GM13976 (cell line): ENCODE measurements at regions not wholly inside any gene's neighbourhood (a gene's known extent, or its start where the extent isn't known, plus 50 kb on each side); places are given as distances from the start of the nearest gene placed in this dataset.

Experiments
- DNase-seq: peaks from one replicate; pipeline ENCODE4 v3.0.0; 2012; ENCODE audit warnings: low spot score
- CTCF ChIP-seq: IDR thresholded peaks from 2 replicates; pipeline ENCODE4 v1.5.1; 2012; ENCODE audit warnings: borderline replicate concordance, mild to moderate bottlenecking; ENCODE audit not compliant: insufficient read depth; ENCODE audit errors: extremely low read depth, missing control alignments, control extremely low read depth
- in situ Hi-C: fragments of 300-500 bp; cut with MboI; formaldehyde crosslinking; loops from one replicate; pipeline ENCODE4 v1.12.0; 2022; ENCODE audit warnings: low sequenced_read_pairs, mixed read lengths, inconsistent platforms; ENCODE audit not compliant: unreplicated experiment

DNA sequence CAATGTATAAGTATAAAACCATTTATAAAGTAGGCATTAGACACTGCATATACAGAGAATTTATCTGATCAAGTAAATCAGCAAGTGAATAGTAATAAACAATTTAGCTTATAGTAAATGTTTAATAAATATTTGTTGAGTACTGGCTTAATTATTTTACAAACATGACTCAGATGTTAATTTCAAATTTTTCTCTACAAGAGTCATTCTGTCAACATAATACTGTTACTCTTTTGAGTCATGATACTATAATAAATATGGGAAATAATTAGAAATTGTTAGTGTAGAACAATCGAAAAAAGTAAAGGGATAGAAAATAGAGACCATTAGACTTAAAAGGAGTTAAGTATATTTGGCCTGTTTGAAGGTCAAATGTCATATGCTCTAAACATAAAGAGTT is 133.6 kb upstream of the MC4R start:
- no peak for DNase-seq
- no peak for TF ChIP-seq CTCF
- in situ Hi-C loops = no loop called here

GRCh38 chr18:60506682-60507081 is 134.1 kb upstream of the MC4R start:
- TF ChIP-seq CTCF = no peak
- in situ Hi-C loops = no loop called here
- no peak for DNase-seq

DNA sequence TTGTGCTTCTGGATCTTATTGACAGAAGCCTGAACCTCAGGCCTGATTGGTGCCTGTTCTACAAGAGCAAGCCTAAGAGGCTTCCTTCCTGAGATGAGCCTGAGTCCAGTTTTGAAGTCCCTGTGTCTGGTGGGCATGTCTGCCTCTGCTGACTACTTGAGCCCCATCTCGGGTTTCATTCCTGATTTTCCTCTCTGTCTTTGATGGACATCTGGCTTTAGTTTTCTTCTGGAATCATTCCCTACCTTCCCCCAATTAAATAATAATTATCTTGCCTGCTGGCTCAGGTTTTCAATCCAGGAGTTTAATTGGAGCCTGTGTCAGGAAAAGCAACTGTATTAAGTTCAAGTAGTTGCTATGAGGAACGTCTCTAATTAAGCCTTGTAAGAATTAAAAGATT is 135.5 kb upstream of the MC4R start:
- TF ChIP-seq CTCF = no peak
- in situ Hi-C loops = no loop called here
- no peak for DNase-seq

- no peak for DNase-seq
- in situ Hi-C loops = loop anchor here (25.0 kb wide), 1 partner anchor 547 kb away; no protein-coding TSS in a partner anchor
- TF ChIP-seq CTCF = no peak
Measured at GRCh38 chr18:60534538-60534937, 162.0 kb upstream of the MC4R start.

DNA sequence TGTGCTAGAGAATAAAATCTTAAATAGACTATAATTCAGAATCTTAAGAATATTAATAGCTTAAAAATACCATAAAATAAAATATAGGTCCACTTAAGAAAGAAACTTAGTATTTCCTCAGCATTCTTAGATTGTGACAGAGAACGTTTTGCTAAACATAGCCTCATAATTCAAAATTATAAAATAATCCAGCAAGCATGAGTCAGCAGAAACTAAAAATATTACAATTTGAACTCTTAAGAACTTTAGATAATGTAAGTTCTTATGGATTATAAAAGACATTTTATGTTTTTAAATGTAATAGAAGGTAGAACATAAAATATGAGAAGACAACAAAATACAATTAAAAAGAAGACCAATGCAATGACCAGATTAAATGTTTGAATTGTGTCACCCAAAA is 164.5 kb upstream of the MC4R start:
- in situ Hi-C loops = loop anchor here (25.0 kb wide), 1 partner anchor 550 kb away; no protein-coding TSS in a partner anchor
- no peak for TF ChIP-seq CTCF
- no peak for DNase-seq

DNA sequence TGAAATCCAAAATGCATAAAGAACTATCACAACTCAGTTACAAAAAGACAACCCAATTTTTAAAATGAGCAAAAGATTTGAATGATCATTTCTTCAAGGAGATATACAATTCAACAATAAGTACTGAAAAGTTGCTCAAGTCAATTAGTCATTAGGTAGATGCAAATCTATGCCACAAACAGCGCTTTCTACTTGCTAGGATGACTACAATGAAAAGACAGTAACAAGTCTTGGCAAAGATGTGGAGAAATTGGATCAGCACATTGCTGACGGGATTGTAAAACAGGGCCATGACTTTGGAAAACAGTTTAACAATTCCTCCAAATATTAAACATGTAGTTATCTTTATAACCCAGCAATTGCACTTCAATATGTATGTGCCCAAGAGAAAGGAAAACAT is 166.3 kb upstream of the MC4R start:
- no peak for DNase-seq
- no peak for TF ChIP-seq CTCF
- in situ Hi-C loops = loop anchor here (25.0 kb wide), 1 partner anchor 552 kb away; no protein-coding TSS in a partner anchor

GRCh38 chr18:60541661-60542060 is 169.1 kb upstream of the MC4R start:
- in situ Hi-C loops = loop anchor here (25.0 kb wide), 1 partner anchor 554 kb away; no protein-coding TSS in a partner anchor
- TF ChIP-seq CTCF = no peak
- no peak for DNase-seq
